ENCODE measurements at regions not wholly inside any gene's neighbourhood (a gene's known extent, or its start where the extent isn't known, plus 50 kb on each side); places are given as distances from the start of the nearest gene placed in this dataset.

- TF ChIP-seq, protein P1, sequence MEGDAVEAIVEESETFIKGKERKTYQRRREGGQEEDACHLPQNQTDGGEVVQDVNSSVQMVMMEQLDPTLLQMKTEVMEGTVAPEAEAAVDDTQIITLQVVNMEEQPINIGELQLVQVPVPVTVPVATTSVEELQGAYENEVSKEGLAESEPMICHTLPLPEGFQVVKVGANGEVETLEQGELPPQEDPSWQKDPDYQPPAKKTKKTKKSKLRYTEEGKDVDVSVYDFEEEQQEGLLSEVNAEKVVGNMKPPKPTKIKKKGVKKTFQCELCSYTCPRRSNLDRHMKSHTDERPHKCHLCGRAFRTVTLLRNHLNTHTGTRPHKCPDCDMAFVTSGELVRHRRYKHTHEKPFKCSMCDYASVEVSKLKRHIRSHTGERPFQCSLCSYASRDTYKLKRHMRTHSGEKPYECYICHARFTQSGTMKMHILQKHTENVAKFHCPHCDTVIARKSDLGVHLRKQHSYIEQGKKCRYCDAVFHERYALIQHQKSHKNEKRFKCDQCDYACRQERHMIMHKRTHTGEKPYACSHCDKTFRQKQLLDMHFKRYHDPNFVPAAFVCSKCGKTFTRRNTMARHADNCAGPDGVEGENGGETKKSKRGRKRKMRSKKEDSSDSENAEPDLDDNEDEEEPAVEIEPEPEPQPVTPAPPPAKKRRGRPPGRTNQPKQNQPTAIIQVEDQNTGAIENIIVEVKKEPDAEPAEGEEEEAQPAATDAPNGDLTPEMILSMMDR (IDR thresholded peaks at IDR 0.05): no peak
- no peak for TF ChIP-seq POLR2A (IDR thresholded peaks at IDR 0.05)
These were observed 307.8 kb downstream of the NOVA1 start for GRCh38 chr14:26289891-26290486.
